ENCODE measurements at regions not wholly inside any gene's neighbourhood (a gene's known extent, or its start where the extent isn't known, plus 50 kb on each side); places are given as distances from the start of the nearest gene placed in this dataset.
"Not testable (repeated sequence)": the region's sequence is repeated elsewhere in the genome, so short reads cannot be mapped to it uniquely, and the experiment has no call there.

GRCh38 chr3:5607581-5607980, 420.1 kb downstream of the EDEM1 start:
- DNase-seq (ENCODE audit: low read depth in 2 of 3, low spot score in 2 of 3): no peak

GRCh38 chr3:5608971-5609370, 421.5 kb downstream of the EDEM1 start:
- DNase-seq (ENCODE audit: low read depth in 2 of 3, low spot score in 2 of 3): not testable (repeated sequence)

- no peak for DNase-seq (ENCODE audit: low read depth in 2 of 3, low spot score in 2 of 3)
Observed at GRCh38 chr3:5613599-5613998, 426.1 kb downstream of the EDEM1 start.

- DNase-seq (ENCODE audit: low read depth in 2 of 3, low spot score in 2 of 3): no peak
Observed at GRCh38 chr3:5616873-5617272, 429.4 kb downstream of the EDEM1 start.

GRCh38 chr3:5618170-5618569, 430.7 kb downstream of the EDEM1 start:
- no peak for DNase-seq (ENCODE audit: low read depth in 2 of 3, low spot score in 2 of 3)

GRCh38 chr3:5630406-5630805, 442.9 kb downstream of the EDEM1 start:
- no peak for DNase-seq (ENCODE audit: low read depth in 2 of 3, low spot score in 2 of 3)

GRCh38 chr3:5633960-5634359, 446.5 kb downstream of the EDEM1 start:
- DNase-seq (ENCODE audit: low read depth in 2 of 3, low spot score in 2 of 3): no peak

GRCh38 chr3:5634411-5634810, 446.9 kb downstream of the EDEM1 start:
- no peak for DNase-seq (ENCODE audit: low read depth in 2 of 3, low spot score in 2 of 3)

- DNase-seq (ENCODE audit: low read depth in 2 of 3, low spot score in 2 of 3): no peak
Observed at GRCh38 chr3:5635746-5636145, 448.2 kb downstream of the EDEM1 start.

- no peak for DNase-seq (ENCODE audit: low read depth in 2 of 3, low spot score in 2 of 3)
Observed at GRCh38 chr3:5638550-5638949, 451.0 kb downstream of the EDEM1 start.

- no peak for DNase-seq (ENCODE audit: low read depth in 2 of 3, low spot score in 2 of 3)
Observed at GRCh38 chr3:5644773-5645670, 457.5 kb downstream of the EDEM1 start.

- DNase-seq (ENCODE audit: low read depth in 2 of 3, low spot score in 2 of 3): no peak
Observed at GRCh38 chr3:5645692-5646410, 458.3 kb downstream of the EDEM1 start.

- DNase-seq (ENCODE audit: low read depth in 2 of 3, low spot score in 2 of 3): no peak
Observed at GRCh38 chr3:5650303-5650702, 462.8 kb downstream of the EDEM1 start.

- DNase-seq (ENCODE audit: low read depth in 2 of 3, low spot score in 2 of 3): no peak
Observed at GRCh38 chr3:5651351-5651750, 463.8 kb downstream of the EDEM1 start.

- DNase-seq (ENCODE audit: low read depth in 2 of 3, low spot score in 2 of 3): no peak
Observed at GRCh38 chr3:5653426-5654143, 466.1 kb downstream of the EDEM1 start.

- DNase-seq (ENCODE audit: low read depth in 2 of 3, low spot score in 2 of 3): no peak
Observed at GRCh38 chr3:5657106-5657505, 469.6 kb downstream of the EDEM1 start.

GRCh38 chr3:5663601-5664000, 476.1 kb downstream of the EDEM1 start:
- DNase-seq (ENCODE audit: low read depth in 2 of 3, low spot score in 2 of 3): no peak

GRCh38 chr3:5666455-5666854, 478.9 kb downstream of the EDEM1 start:
- DNase-seq (ENCODE audit: low read depth in 2 of 3, low spot score in 2 of 3): no peak

- no peak for DNase-seq (ENCODE audit: low read depth in 2 of 3, low spot score in 2 of 3)
Observed at GRCh38 chr3:5673521-5673920, 486.0 kb downstream of the EDEM1 start.

- DNase-seq (ENCODE audit: low read depth in 2 of 3, low spot score in 2 of 3): no peak
Observed at GRCh38 chr3:5675319-5675718, 487.8 kb downstream of the EDEM1 start.

GRCh38 chr3:5677555-5677954, 490.0 kb downstream of the EDEM1 start:
- DNase-seq (ENCODE audit: low read depth in 2 of 3, low spot score in 2 of 3): no peak

- no peak for DNase-seq (ENCODE audit: low read depth in 2 of 3, low spot score in 2 of 3)
Observed at GRCh38 chr3:5678248-5678647, 490.7 kb downstream of the EDEM1 start.

Measured in activated CD8-positive, alpha-beta memory T cell treated with anti-CD3 and anti-CD28 coated beads for 48 hours (primary cell).